ENCODE measurements at regions not wholly inside any gene's neighbourhood (a gene's known extent, or its start where the extent isn't known, plus 50 kb on each side); places are given as distances from the start of the nearest gene placed in this dataset.
A peak's percentile ranks its signal among the peaks of the same experiment; 100 is the strongest.
"Not testable (repeated sequence)": the region's sequence is repeated elsewhere in the genome, so short reads cannot be mapped to it uniquely, and the experiment has no call there.

DNA sequence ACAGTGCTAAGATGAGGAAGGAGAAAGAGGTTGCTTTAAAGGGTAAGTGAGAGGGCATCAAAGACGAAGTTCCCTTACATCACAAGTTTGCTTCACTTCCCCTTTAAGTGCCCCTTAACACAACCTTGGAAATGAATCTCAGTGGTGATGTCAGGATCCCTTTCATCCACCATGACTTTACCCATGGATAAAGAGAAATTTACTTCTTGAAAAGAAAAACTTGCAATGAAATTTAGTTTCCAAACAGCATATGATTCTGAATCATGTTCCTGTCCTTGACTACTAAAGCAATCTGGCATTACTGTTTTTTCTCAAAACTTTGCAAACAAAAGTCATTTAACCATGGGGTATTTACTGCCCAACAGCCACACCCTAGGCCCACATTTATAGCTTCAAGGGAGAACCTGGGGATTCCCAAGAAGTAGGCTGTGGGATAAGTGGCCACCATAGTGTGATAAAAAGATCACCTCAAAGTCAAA is 135.9 kb downstream of the ITGB8 start:
- DNase-seq (ENCODE audit: low spot score): no peak
- FAIRE-seq: no peak

DNA sequence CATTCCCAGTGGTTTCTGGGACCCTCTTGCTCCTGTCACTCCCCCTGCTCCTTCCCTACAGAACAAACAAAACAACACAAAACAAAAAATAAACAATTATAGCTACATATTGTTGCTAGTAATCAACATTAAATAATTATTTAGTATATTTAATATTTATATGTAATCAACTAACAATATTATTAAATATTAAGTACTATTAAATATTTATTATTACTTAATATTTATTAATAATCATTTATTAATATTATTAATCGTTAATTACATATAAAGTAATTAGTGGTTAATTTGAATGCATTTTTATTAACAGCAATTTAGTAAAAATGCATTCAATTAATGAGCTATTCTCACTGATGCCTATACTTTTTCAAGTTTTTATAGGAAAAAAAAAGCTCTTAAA is 139.4 kb downstream of the ITGB8 start:
- FAIRE-seq (peak; percentile 82), DNase-seq (ENCODE audit: low spot score) (no peak)

DNA sequence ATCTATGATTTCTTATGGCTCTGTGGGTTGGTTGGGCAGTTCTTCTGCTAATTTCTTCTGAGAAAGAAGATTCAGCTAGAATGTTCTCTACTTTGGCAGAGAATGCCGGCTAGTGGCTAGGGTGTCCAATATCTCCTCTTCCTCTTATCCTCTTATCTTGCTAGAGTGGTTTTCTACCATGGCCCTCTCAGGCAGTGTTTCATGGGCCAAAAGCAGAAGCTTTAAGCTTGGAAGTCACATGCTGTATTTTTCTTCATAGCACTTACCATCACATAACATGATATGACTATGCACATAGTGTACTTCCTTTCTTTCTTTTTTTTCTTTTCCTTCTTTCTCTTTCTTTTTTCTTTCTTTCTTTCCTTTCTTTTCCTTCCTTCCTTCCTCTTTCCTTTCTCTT is 140.0 kb downstream of the ITGB8 start:
- no peak for DNase-seq (ENCODE audit: low spot score)
- no peak for FAIRE-seq

DNA sequence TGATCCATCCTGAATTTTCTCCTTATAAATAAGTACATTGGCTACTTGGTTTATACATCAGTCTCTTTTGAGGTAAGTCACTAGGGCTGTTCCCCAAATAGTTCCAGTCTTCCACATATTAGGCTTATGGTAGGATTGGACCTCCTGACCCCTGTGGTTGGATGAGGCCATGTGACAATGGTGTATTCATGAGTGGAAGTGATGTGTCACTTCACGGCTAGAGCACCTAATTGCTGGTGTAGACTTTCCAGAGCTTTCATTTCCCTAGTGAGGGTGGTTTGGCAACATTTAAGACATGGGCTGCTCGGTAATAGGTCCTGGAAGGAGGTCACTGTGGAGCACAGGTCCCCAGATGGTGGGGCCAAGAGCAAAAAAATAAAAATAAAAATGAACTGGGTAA is 141.2 kb upstream of the ABCB5 start:
- DNase-seq (ENCODE audit: low spot score) (no peak), FAIRE-seq (no peak)

DNA sequence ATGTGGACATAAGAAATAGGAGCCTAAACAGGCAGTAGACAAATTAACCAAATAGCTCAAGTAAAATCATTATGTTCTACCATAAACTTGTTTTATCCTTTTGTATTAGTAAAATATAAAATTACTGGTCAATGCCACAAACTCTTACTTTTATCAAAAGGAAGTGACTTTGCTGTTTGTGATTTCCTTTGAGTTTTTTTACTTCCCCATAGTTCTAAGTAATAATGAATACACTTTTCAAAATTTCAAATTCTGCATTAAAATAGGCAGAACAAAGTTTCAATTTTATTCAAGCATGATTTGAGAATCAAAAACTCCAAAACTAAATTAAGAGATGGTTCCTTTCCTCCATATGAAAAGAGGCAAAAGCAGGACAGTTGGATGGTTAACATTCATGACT is 139.7 kb upstream of the ABCB5 start:
- DNase-seq (ENCODE audit: low spot score) (no peak), FAIRE-seq (no peak)

DNA sequence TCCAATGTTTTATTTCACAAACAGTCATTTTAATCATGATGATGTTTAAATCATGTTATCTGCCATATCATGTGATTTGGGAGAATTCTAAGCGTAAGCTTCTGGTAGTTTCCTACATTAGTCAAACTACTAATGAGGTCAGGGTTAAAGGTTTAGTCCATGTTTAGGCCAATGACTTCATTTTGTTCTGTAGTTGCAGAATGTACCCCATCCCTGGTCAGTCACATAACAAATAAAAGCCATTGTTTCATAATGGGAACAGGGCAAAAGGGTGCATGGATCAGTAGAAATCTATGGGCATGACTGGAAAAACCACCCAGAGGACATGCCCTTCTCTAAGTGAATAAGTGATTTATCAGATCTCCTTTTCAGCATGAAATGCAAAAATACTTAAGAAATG is 138.4 kb upstream of the ABCB5 start:
- DNase-seq (ENCODE audit: low spot score): no peak
- FAIRE-seq: no peak

DNA sequence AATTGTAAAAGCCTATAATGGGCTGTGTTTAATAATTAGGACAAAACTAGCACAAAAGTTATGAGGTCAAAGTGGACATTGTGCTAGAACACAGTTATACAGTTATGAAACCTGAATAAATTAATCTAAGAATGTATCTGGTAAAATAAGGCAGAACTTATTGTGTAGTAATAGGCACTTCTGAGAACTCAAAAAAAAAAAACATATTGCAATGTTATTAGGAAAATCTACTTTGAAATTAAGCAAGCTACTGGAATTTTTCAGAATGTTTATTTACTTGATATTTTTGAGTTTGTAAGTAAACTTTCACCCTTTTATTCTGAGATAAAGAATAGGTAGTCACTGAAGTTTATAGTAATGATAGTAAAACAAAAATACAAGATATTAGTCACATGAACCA is 135.8 kb upstream of the ABCB5 start:
- no peak for DNase-seq (ENCODE audit: low spot score)
- FAIRE-seq: no peak

DNA sequence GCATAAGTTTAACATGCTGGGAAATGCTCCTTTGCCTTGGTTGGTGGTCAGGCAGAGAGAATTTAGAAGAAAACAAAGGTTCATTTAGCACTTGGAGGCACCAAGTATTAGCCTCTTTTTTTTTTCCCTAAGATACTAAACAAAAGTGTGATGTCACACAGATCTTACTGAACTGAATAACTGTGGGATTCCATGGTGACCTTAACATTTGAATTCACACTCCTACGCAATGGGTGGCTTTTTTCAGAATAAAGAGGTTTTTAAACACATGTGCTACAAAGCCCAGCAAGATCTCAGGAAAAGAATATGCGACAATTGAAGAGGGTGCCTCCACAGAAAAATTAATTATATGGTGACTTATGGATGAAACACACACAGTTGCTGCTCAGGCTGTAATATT is 133.4 kb upstream of the ABCB5 start:
- FAIRE-seq: no peak
- DNase-seq (ENCODE audit: low spot score): no peak

DNA sequence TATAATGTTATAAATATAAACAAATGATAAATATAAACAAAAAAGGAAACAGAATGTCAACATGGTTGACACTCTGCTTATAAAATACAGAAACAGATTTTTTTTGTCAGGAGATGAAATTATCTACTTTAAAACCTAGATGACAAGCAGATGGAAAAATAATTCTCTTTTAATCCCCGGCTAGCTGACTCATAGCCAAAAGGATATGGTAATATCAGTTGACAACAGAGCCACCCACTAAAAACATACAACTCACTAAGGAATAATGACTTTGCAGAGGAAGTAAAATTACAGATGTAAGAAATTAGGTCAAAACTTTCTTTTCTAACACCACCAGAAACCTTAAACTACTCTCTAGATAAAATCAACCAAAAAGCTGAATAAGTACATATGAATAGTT is 131.1 kb upstream of the ABCB5 start:
- DNase-seq (ENCODE audit: low spot score) (no peak), FAIRE-seq (no peak)

DNA sequence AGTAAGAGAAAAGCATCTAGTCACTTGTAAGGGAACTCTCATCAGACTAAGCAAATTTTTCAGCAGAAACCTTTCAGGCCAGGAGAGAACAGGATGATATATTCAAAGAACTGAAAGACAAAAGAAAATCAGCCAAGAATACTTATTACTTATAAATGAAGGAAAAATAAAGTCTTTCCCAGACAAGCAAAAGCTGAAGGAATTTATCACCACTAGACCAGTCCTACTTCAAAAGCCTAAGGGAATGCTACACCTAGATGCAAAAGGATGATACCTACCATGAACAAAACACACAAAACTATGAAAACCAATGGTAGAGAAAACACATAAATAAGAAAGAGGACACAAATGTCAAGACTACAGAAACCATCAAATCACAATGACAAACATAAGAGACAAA is 126.6 kb upstream of the ABCB5 start:
- FAIRE-seq (no peak), DNase-seq (ENCODE audit: low spot score) (no peak)

DNA sequence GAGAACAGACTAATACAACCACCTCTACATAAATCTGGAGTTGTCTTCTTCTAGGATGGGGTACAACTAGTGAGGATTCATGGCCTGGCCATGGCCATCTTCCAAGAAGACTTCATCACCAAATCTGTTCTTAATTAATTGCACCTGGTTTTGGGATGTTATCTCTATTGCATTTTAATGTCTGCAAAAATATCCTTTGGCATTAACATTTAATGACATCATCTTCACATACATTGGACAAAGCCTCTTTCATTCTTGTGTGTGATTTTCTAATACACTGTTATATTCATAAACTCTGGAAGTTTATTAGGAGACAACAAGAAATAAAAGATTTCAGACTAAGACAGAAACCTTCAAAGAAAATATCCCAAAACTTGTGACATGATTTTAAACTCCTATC is 124.2 kb upstream of the ABCB5 start:
- FAIRE-seq (no peak), DNase-seq (ENCODE audit: low spot score) (no peak)

DNA sequence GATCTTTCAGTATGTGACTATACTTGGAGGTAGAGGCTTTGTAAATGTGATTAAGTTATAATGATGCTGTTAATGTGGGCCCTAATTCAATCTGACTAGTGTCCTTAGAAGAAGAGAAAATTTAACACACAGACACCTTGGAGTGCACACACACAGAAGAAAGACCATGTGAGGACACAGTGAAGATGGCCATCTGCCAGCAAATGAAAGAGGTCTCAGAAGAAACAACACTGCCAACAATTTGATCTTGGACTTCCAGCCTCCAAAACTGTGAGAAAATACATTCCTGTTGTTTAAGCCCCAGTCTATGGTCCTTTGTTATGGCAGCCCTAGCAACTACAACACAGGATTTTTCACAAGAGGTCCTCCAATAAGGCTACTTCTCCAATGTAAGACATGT is 120.9 kb upstream of the ABCB5 start:
- no peak for FAIRE-seq
- no peak for DNase-seq (ENCODE audit: low spot score)

DNA sequence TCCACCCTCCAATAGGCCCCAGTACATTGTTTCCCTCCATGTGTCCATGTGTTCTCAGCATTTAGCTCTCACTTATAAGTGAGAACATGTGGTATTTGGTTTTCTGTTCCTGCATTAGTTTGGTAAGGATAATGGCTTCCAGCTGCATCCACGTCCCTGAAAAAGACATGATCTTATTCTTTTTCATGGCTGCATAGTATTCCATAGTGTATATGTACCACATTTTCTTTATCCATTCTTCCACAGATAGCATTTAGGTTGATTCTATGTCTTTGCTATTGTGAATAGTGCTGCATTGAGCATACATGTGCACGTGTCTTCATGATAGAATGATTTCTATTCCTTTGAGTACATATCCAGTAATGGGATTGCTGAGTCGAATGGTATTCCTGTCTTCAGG is 114.0 kb upstream of the ABCB5 start:
- FAIRE-seq; DNase-seq (ENCODE audit: low spot score): not testable (repeated sequence)

DNA sequence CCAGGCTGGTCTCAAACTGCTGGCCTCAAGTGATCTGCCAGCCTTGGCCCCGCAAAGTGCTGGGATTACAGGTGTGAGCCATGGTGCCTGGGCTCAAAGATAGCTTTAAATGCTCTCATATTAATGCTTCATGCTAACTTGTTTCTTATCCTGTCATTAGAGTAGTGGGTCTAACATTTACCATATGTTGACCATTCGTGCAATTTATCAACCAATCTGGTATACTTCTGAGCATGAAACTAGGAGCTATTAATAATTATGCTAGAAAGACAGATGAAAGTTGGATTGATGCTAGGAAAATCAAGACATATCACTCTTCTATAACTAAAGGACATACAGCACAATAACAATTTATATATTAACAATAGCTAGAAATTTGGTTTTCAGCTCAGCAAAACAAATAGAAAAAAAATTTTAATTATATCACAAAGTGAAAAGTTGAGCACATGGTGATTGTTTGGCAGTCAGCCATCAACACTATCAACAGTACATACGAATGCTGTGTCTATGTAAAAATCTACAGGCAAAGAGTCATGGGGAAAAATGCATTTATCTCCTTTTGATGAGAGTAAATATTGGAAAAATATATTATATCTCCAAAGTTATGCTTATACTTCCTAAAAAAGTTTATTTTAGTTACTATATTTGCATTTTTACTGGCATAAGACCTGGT is 112.1 kb upstream of the ABCB5 start:
- FAIRE-seq (no peak), DNase-seq (ENCODE audit: low spot score) (no peak)

DNA sequence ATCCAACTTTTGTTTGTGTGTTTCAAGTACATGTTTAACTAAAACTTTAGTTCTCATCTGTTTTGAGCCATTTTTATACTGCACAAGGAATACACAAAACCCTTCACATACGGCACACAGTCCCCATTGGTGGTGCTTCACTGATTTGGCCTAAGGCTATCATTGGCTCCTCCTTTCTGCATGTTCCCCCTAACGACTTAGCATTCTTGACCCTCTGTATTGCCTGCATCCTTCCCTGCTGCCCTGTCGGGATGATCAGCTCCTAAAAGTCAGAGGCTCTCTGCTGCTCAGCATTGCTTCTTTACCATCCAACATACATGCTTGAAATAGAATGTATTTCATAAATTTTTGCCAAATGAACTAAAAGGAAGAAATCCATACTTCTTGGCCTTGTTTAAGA is 111.4 kb upstream of the ABCB5 start:
- FAIRE-seq: no peak
- DNase-seq (ENCODE audit: low spot score): no peak

DNA sequence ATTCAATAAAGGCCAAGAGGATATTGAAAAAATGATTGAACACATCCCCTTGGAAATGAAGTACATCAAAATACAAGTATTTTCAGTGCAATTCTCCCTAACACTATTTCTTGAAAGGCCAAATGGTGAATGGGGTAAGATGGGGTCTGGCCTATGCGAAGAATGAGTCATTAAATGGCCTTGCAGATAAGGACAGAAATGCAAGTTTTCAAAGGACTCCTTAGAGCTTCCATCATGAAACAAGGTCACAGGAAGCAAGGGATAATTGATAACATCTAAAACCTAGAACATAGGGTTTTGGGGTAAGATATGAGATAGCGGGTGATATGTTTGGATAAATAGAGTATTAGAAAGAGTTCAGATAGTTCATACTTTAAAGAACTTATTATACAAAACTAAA is 109.3 kb upstream of the ABCB5 start:
- FAIRE-seq (no peak), DNase-seq (ENCODE audit: low spot score) (no peak)

DNA sequence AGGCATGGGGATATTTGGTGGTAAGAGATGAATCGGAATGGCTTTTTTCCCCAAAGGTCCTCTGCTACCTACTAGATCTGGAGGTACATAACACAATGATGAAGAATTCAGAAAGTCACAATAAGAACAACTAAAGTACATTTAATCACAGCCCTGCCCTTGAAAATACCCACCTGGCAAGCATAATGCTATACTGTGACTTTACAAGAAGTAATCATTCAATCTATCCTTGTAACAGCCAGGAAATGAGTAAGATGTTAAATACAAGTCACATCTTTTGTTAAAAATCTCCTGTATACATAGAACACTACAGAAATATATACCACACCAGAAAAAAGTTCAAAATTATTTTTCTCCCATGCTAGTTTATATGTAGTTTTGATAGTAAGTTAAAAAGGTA is 108.3 kb upstream of the ABCB5 start:
- FAIRE-seq (no peak), DNase-seq (ENCODE audit: low spot score) (no peak)

DNA sequence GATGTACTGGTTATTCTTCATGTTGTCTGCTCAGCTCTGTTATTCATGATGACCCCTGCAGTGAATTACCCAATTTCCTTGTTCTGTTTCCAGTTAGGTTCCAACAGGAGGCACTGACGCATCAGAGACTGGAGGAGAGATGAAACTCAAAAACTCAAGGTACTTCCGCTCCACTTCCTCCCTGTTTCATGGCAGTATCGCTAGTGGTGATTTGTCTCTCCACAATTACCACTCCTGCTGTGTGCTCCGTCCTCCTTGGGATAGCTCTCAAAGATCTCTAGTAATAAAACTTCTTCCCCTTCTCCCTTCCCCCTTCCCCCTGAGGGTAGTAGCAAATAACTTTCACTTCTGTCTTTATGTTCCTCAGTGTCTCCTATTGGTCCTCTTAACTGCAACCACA is 107.4 kb upstream of the ABCB5 start:
- DNase-seq (ENCODE audit: low spot score) (no peak), FAIRE-seq (no peak)

DNA sequence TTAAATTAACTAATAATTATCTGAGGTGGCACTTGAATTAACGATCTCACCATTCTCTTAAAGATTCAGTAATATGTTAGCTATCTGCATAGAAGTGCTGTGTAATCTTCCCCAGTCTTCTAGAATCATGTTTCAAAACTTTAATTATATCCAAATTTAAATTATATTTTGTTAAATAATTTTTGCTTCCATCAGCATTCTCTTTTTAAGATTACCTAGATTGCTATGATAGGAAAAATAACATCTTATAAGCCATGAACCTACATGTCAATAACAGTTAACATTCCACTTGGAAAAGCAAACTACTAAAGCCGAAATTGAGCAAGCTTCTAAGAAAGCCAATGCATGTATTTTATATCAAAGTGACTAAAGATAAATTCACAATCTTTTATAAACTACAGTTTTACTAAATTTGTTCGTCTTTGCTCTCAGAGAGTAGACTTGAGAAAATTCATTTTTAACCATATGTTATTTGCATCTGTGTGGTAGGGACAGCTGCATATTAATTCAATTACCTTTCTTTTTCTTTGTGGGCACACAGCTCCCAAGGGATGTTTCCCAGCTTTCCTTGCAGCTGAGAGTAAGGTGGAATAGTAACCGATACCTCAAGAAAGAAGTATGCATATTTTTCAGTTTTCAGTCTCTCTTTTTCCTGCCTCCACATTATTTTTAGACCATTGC is 105.4 kb upstream of the ABCB5 start:
- FAIRE-seq (no peak), DNase-seq (ENCODE audit: low spot score) (no peak)

DNA sequence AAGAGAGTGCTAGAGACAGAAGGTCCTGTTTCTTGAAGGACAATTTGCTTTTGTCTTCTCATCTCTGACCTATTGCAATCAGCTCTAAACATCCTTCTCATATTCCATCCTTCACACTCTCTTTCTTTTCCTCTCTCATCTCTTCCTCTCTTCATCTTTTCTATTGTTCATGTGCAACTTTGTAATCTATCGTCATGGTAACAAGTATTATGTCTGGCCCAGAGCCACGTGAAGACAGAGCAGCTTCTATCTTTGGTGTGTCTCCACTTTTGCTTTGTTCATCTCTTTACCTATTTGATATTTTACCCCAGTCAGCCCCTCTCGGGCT is 104.9 kb upstream of the ABCB5 start:
- FAIRE-seq: no peak
- DNase-seq (ENCODE audit: low spot score): no peak

DNA sequence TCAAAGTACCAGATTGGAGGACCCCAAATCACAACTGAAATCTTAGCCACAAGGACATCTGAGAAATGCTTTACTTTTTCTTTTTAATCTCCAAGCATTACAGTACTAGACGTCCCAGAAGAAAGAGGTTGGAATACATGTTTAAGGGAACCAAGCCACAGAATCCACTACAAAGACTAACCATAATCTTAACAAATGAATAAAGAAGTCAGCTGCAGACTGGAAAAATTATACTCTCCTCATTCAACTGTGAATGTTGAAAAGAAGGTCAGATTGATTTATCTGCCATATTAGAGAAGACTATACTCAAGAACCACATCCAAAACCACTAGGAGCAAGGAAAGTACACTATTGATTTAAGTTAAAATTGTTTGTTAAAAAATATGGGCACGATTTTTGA is 102.1 kb upstream of the ABCB5 start:
- FAIRE-seq (no peak), DNase-seq (ENCODE audit: low spot score) (no peak)

DNA sequence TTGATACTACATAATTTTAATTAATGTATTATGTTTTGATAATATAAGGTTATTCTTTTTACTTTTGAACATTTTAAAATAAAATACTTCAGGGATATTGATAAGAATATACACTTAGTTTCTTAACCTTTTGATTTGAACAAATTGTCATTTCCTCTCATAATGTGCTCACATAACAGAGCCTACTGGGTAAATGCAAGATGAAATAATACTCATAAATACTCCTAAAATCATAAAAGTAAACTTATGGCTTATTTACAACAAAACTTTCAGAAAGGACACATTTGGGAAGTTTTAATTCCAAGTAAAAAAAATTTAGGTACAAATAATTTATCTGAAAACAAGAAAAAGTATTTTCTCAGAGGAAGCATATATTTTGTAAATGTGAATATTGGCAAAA is 101.6 kb upstream of the ABCB5 start:
- FAIRE-seq: no peak
- no peak for DNase-seq (ENCODE audit: low spot score)

DNA sequence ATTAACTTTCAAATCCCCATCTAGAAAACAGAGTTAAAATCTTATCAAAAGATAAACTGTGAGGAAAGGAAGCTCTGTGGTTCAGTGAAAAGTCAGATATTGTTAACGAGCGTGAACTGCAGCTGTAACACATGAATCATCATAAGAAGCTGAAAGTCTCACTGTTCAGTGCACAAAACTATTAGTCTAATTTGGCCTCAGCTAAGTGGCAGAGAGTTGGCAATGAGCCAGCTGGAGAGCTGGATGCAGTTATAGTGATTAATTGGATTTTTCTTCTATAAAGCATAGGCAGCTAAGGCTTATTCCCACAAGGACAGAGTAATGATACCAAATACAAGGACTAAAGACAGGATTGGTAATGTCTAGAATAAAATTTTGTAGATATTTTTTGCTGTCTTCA is 101.1 kb upstream of the ABCB5 start:
- peak; percentile 93 for FAIRE-seq
- DNase-seq (ENCODE audit: low spot score): peak; percentile 57

DNA sequence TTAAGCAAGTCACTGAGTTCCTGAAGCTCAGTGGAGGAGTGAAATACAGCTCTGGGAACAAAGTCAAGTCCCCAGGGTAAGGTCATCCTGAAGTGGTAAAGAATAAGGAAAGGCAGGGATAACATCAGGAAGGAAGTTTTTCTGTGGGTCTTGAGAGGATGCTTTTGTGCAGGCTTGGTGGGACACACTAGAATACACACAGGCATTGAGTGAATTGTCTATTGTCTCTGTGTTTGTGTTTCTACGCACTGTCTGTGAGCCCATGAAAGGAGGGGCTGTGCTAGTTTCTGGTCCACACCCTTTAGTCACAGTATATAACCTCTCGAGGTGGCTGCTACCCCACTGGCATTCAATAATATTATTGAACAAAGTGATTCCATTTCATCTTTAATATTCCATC is 95.8 kb upstream of the ABCB5 start:
- DNase-seq (ENCODE audit: low spot score): no peak
- FAIRE-seq: no peak
